Gastrocnemius medialis (tissue), 4 donors: ENCODE measurements at regions not wholly inside any gene's neighbourhood (a gene's known extent, or its start where the extent isn't known, plus 50 kb on each side); places are given as distances from the start of the nearest gene placed in this dataset.

Experiments used
- POLR2A ChIP-seq, 2 donors: fragments of 450-650 bp; IDR thresholded peaks; one replicate each; pipeline ENCODE4 v1.6.1; 2017; ENCODE audit warnings: antibody characterized with exemption in 2 of 2, mild to moderate bottlenecking in 2 of 2, moderate library complexity in 2 of 2
- TF ChIP-seq, protein P1 (sequence below), 5 experiments: fragments of 450-650 bp in 3 of 5; fragments of 200-600 bp in 2 of 5; sonication (generic) in 2 of 5; IDR thresholded peaks in 4 of 5; conservative IDR thresholded peaks in 1 of 5; 1 replicate in 4 of 5; 2 replicates in 1 of 5; pipeline ENCODE4 v1.5.1; 2016 to 2019; ENCODE audit warnings: antibody characterized with exemption in 5 of 5, mild to moderate bottlenecking in 3 of 5, moderate library complexity in 3 of 5

DNA sequence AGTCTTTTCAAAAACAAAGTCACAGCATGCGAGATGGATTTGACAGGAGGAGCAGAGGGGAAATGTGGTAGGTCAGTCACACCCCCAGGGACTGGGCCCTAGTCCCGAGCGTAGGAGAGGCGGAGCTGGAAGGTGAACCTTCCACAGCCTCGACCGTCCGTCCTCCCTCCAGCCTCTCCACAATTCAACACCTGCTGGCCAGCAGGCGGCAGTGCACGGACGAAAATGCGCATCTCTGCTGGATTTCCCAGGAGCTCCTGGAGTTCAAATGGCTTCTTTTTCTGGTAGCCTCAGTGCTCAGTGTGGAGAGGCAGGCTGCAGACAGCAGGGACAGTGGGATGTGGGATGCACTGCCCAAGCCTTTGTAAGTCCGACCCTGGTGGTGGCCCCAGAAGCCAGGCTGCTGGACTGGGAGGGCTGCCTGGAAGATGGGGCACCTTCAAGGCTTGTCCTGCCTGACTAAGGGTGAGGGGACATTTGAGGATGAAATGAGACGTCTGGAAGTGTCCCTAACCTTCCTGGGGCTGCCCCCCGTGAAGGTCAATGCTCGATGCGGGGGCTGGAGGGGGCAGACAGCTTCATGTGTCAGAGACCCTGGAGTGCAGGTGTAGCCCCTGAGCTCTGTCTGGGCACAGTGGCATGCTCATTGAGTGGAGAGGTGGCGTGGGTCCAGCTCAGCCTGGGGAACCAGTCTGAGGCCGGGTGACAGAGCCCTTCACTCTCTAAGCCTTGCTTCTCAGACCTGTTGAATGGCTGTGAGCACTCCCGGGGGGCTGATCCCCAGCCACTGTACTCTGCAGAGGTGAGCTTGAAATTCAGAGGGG lies 189.5 kb downstream of the TFCP2L1 start:
- TF ChIP-seq, protein P1, sequence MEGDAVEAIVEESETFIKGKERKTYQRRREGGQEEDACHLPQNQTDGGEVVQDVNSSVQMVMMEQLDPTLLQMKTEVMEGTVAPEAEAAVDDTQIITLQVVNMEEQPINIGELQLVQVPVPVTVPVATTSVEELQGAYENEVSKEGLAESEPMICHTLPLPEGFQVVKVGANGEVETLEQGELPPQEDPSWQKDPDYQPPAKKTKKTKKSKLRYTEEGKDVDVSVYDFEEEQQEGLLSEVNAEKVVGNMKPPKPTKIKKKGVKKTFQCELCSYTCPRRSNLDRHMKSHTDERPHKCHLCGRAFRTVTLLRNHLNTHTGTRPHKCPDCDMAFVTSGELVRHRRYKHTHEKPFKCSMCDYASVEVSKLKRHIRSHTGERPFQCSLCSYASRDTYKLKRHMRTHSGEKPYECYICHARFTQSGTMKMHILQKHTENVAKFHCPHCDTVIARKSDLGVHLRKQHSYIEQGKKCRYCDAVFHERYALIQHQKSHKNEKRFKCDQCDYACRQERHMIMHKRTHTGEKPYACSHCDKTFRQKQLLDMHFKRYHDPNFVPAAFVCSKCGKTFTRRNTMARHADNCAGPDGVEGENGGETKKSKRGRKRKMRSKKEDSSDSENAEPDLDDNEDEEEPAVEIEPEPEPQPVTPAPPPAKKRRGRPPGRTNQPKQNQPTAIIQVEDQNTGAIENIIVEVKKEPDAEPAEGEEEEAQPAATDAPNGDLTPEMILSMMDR (IDR thresholded peaks at IDR 0.05 in 4 of 5, conservative IDR thresholded peaks at IDR 0.05 in 1 of 5): peak; percentile 55 to 65 (median 63)
- no peak for TF ChIP-seq POLR2A (IDR thresholded peaks at IDR 0.05)
